DND-41 (cell line): ENCODE measurements at regions not wholly inside any gene's neighbourhood (a gene's known extent, or its start where the extent isn't known, plus 50 kb on each side); places are given as distances from the start of the nearest gene placed in this dataset.

Experiments
- EZH2 ChIP-seq: IDR thresholded peaks from 3 replicates; pipeline ENCODE4 v1.6.1; 2012; ENCODE audit warnings: borderline replicate concordance, low read depth, mild to moderate bottlenecking, moderate library complexity, low read length, inconsistent platforms; ENCODE audit not compliant: severe bottlenecking
- TF ChIP-seq, protein P1 (sequence below): IDR thresholded peaks from 2 replicates; pipeline ENCODE4 v1.5.1; 2012; ENCODE audit warnings: borderline replicate concordance, low read length, moderate library complexity, mild to moderate bottlenecking; ENCODE audit not compliant: poor library complexity, severe bottlenecking; ENCODE audit errors: extremely low read depth

DNA sequence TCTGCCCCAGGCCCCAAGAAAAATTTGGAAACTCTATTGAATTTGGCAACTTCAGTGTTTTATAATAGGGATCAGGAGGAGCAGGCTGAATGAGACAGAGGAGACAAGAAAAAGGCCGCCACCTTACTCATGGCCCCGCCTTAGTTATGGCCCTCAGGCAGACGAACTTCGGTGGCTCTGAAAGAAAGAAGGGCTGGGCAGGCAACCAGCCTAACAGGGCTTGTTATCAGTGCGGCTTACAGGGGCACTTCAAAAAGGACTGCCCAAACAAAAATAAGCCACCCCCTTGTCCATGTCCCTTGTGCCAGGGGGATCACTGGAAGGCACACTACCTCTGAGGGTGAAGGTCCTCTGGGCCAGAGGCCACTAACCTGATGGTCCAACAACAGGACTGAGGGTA is 146.3 kb upstream of the ATF7IP start:
- TF ChIP-seq, protein P1, sequence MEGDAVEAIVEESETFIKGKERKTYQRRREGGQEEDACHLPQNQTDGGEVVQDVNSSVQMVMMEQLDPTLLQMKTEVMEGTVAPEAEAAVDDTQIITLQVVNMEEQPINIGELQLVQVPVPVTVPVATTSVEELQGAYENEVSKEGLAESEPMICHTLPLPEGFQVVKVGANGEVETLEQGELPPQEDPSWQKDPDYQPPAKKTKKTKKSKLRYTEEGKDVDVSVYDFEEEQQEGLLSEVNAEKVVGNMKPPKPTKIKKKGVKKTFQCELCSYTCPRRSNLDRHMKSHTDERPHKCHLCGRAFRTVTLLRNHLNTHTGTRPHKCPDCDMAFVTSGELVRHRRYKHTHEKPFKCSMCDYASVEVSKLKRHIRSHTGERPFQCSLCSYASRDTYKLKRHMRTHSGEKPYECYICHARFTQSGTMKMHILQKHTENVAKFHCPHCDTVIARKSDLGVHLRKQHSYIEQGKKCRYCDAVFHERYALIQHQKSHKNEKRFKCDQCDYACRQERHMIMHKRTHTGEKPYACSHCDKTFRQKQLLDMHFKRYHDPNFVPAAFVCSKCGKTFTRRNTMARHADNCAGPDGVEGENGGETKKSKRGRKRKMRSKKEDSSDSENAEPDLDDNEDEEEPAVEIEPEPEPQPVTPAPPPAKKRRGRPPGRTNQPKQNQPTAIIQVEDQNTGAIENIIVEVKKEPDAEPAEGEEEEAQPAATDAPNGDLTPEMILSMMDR = no peak
- TF ChIP-seq EZH2 = no peak
